ENCODE measurements at regions not wholly inside any gene's neighbourhood (a gene's known extent, or its start where the extent isn't known, plus 50 kb on each side); places are given as distances from the start of the nearest gene placed in this dataset.

- TF ChIP-seq POLR2A (IDR thresholded peaks at IDR 0.05), result no peak
- TF ChIP-seq, protein P1, sequence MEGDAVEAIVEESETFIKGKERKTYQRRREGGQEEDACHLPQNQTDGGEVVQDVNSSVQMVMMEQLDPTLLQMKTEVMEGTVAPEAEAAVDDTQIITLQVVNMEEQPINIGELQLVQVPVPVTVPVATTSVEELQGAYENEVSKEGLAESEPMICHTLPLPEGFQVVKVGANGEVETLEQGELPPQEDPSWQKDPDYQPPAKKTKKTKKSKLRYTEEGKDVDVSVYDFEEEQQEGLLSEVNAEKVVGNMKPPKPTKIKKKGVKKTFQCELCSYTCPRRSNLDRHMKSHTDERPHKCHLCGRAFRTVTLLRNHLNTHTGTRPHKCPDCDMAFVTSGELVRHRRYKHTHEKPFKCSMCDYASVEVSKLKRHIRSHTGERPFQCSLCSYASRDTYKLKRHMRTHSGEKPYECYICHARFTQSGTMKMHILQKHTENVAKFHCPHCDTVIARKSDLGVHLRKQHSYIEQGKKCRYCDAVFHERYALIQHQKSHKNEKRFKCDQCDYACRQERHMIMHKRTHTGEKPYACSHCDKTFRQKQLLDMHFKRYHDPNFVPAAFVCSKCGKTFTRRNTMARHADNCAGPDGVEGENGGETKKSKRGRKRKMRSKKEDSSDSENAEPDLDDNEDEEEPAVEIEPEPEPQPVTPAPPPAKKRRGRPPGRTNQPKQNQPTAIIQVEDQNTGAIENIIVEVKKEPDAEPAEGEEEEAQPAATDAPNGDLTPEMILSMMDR (IDR thresholded peaks at IDR 0.05), result no peak
These were observed 166.8 kb upstream of the FRG1 start for GRCh38 chr4:189773909-189774308.

Data from lower leg skin (tissue), 3 donors.